ENCODE measurements at regions not wholly inside any gene's neighbourhood (a gene's known extent, or its start where the extent isn't known, plus 50 kb on each side); places are given as distances from the start of the nearest gene placed in this dataset.

DNA sequence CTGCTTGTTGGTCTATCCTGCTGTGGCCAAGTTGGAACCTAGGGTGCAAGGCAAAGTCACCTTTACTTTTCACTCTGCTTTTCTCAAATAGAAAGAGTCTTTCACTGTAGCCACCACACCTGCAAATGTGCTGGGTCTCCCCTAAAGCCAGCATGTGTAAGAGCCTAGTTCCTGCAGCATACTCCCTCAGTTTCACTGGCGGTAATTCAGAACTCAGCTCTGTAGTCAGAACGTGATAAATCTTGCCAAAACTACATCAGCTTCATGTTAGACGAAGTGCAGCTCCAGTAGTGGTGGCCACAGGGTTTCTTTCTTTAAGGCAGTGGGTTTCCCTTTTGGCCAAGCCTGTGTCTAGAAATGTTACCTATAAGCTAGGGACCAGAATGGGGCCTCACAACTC lies 72.0 kb upstream of the HMGCLL1 start:
- Mint-ChIP-seq H3K4me1 (peaks cover 6% of the 10 kb centered on the region), H3K9me3 (peaks cover 14% of the 10 kb centered on the region), H3K36me3 (peaks cover 6% of the 10 kb centered on the region), H3K27ac (no peak overlapping the region), H3K4me3 (no peak overlapping the region), H3K27me3 (ENCODE audit: low read depth) (peaks cover 63% of the 10 kb centered on the region)
- TF ChIP-seq, protein P1, sequence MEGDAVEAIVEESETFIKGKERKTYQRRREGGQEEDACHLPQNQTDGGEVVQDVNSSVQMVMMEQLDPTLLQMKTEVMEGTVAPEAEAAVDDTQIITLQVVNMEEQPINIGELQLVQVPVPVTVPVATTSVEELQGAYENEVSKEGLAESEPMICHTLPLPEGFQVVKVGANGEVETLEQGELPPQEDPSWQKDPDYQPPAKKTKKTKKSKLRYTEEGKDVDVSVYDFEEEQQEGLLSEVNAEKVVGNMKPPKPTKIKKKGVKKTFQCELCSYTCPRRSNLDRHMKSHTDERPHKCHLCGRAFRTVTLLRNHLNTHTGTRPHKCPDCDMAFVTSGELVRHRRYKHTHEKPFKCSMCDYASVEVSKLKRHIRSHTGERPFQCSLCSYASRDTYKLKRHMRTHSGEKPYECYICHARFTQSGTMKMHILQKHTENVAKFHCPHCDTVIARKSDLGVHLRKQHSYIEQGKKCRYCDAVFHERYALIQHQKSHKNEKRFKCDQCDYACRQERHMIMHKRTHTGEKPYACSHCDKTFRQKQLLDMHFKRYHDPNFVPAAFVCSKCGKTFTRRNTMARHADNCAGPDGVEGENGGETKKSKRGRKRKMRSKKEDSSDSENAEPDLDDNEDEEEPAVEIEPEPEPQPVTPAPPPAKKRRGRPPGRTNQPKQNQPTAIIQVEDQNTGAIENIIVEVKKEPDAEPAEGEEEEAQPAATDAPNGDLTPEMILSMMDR (IDR thresholded peaks at IDR 0.05; ENCODE audit: unreplicated experiment), result no peak
- no peak for DNase-seq (ENCODE audit: low spot score in 2 of 2, unreplicated experiment in 2 of 2)

- H3K27ac Mint-ChIP-seq, result no peak overlapping the region
- peaks cover 16% of the 10 kb centered on the region for H3K36me3 Mint-ChIP-seq
- TF ChIP-seq, protein P1 (IDR thresholded peaks at IDR 0.05; ENCODE audit: unreplicated experiment), result no peak
- H3K4me3 Mint-ChIP-seq, result no peak overlapping the region
- peaks cover under 1% of the 10 kb centered on the region for H3K27me3 Mint-ChIP-seq (ENCODE audit: low read depth)
- no peaks in the 10 kb centered on the region for H3K4me1 Mint-ChIP-seq
- no peak for DNase-seq (ENCODE audit: low spot score in 2 of 2, unreplicated experiment in 2 of 2)
- peaks cover 40% of the 10 kb centered on the region for H3K9me3 Mint-ChIP-seq
Measured at GRCh38 chr6:55643861-55644260, 64.9 kb upstream of the HMGCLL1 start.

GRCh38 chr6:55642366-55642765 lies 63.4 kb upstream of the HMGCLL1 start:
- H3K4me1 Mint-ChIP-seq, result no peaks in the 10 kb centered on the region
- DNase-seq (ENCODE audit: low spot score in 2 of 2, unreplicated experiment in 2 of 2), result no peak
- TF ChIP-seq, protein P1 (IDR thresholded peaks at IDR 0.05; ENCODE audit: unreplicated experiment), result no peak
- no peak overlapping the region for H3K27ac Mint-ChIP-seq
- H3K36me3 Mint-ChIP-seq, result peaks cover 16% of the 10 kb centered on the region
- no peak overlapping the region for H3K4me3 Mint-ChIP-seq
- H3K9me3 Mint-ChIP-seq, result peaks cover 39% of the 10 kb centered on the region
- no peaks in the 10 kb centered on the region for H3K27me3 Mint-ChIP-seq (ENCODE audit: low read depth)

GRCh38 chr6:55636406-55637102 lies 57.6 kb upstream of the HMGCLL1 start:
- Mint-ChIP-seq H3K9me3 (no peaks in the 10 kb centered on the region), H3K36me3 (no peaks in the 10 kb centered on the region), H3K27ac (no peak overlapping the region), H3K4me3 (no peak overlapping the region), H3K27me3 (ENCODE audit: low read depth) (no peaks in the 10 kb centered on the region), H3K4me1 (peaks cover 20% of the 10 kb centered on the region)
- DNase-seq (ENCODE audit: low spot score in 2 of 2, unreplicated experiment in 2 of 2), result no peak
- TF ChIP-seq, protein P1 (IDR thresholded peaks at IDR 0.05; ENCODE audit: unreplicated experiment), result no peak

DNA sequence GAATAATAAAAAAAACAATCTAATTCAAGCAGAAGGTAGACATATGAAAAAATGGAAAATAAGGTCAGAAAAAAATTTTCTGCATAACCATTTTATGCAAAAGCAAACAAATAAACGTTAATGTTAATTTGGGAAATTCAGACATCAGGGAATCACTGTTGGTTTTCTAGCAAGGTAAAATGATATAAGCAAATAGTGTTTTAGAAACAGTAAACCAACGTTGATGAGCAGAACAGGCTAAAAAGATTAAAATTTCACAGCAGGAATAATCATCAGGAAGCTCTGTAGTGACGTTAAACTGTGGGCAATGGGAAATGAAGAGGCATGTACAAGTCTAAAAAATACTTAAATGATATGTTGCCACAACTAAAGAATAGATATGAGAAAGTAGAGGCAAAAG lies 54.5 kb upstream of the HMGCLL1 start:
- Mint-ChIP-seq H3K36me3 (no peaks in the 10 kb centered on the region), H3K27ac (no peak overlapping the region), H3K4me3 (no peak overlapping the region), H3K27me3 (ENCODE audit: low read depth) (peaks cover 2% of the 10 kb centered on the region), H3K4me1 (peaks cover 20% of the 10 kb centered on the region), H3K9me3 (peaks cover 17% of the 10 kb centered on the region)
- TF ChIP-seq, protein P1 (IDR thresholded peaks at IDR 0.05; ENCODE audit: unreplicated experiment), result no peak
- DNase-seq (ENCODE audit: low spot score in 2 of 2, unreplicated experiment in 2 of 2), result no peak

Data from mesothelial cell of epicardium (in vitro differentiated cells).